ENCODE measurements at regions not wholly inside any gene's neighbourhood (a gene's known extent, or its start where the extent isn't known, plus 50 kb on each side); places are given as distances from the start of the nearest gene placed in this dataset.
"Not testable (repeated sequence)": the region's sequence is repeated elsewhere in the genome, so short reads cannot be mapped to it uniquely, and the experiment has no call there.

DNA sequence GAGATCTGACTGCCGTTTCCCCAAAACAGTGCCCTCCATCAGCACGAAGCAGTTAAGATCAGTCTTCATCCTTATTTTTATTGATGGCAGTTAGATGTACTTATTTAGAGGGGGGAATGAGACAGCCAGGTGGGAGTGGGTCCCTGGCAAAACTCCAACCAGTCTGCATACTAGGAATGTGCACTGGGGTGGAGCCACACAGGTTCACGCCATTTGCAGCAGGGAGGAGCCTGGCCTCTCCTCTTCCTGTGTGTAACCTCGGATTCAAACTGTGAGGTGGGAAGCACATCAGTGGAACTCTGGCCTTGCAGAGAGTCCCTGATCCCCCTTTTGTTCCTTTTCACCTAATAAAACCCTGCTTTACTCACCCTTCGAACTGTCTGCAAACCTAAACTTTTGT lies 987.7 kb upstream of the GRIA3 start:
- no peak for DNase-seq
- ATAC-seq: no peak

- no peak for DNase-seq
- no peak for ATAC-seq
Observed at GRCh38 chrX:122203399-122203798, 980.7 kb upstream of the GRIA3 start.

GRCh38 chrX:122218666-122219065 lies 965.4 kb upstream of the GRIA3 start:
- no peak for DNase-seq
- ATAC-seq: no peak

DNA sequence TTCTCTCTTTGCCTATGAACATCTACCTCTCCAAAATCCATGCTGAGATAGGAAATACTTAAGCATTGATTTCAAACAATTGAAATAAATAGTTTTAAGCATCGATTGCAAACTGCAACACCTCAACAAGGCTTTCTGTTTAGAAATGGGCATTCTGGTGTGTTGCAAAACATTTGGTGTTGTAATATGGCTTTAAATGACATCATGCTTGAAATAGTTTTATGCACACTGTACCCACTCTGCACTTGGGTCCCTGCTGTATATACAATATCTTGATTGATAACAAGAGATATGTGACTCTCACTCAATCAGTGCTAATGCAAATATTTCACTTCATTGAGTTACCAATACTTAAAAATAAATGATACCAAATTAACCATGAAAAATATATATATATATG lies 964.9 kb upstream of the GRIA3 start:
- no peak for DNase-seq

GRCh38 chrX:122219735-122220134 lies 964.3 kb upstream of the GRIA3 start:
- no peak for ATAC-seq
- DNase-seq: no peak

More for the DNA sequence above, 964.9 kb upstream of the GRIA3 start:
- no peak for ATAC-seq

DNA sequence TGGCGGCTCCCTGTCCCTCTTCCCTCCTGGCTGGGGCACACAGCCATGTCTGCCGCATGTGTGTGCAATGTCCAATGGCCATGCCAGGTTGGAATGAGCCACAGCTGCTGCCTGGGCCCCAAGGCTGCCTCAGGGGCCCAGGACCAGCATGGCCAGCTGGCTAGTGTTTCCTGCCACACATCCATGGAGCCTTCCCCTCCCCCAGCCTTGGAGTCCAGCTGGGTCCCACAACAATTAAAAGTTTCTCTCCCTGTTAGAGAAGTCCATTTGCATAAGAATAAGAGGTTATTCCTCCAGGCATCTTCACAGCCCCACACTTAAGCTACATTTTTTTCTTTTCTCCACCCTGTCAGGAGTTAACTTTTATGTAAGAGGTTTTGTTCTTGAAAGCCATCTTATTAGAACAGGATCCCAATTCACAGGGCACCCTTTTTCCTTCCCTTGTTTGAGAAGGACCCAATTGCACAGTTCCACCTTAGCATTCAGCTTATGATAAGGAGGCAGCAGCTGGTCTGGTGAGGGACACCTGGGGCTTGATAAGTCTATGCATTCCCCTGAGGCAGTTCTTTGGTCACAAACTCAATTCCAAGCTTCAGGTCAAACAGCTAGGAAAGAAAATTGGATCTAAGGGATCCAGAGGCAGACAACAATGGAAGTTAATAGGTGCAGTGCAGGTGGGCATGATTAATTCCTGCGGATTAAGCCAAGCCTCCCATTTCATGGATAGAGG lies 963.3 kb upstream of the GRIA3 start:
- ATAC-seq (no peak), DNase-seq (no peak)

GRCh38 chrX:122221810-122222209 lies 962.3 kb upstream of the GRIA3 start:
- ATAC-seq, DNase-seq: not testable (repeated sequence)

- DNase-seq, ATAC-seq: not testable (repeated sequence)
Observed at GRCh38 chrX:122224137-122224536, 959.9 kb upstream of the GRIA3 start.

DNA sequence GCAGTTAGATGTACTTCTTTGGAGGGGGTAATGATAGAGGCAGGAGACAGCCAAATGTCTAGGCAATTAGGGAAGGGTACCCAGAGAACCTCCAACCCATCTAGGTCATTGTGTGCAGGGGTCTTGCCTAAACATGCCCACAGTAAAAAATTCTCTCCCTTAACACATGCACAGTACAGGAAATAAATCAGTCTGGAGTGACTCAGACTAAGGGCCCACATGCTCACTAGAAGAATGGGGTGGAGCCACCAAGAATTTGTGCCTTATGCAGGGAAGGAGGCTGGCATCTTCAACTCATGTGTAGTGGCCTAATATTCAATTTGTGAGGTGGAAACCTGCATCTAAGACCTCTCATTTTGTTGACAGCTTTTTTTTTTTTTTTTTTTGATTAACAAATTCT lies 945.3 kb upstream of the GRIA3 start:
- no peak for DNase-seq
- no peak for ATAC-seq

GRCh38 chrX:122241959-122242358 lies 942.1 kb upstream of the GRIA3 start:
- ATAC-seq: no peak
- no peak for DNase-seq

GRCh38 chrX:122244080-122244479 lies 940.0 kb upstream of the GRIA3 start:
- no peak for ATAC-seq
- DNase-seq: no peak

DNA sequence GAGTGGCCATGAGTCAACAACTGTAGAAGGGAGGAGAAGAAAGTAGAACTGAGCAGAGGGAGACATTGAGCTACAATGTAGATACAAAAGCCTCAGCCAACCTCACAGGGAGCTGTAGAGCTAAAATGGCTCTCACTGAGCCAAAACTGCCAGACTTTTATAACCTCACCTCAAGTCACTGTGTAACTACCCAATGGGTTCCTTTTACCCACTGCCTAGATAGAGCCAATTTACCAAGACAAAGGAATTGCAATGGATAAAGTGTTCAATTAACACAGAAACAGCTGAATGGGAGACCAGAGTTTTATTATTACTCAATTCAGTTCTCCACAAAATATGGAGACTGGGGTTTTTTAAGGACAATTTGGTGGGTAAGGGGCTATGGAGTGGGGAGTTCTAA lies 938.9 kb upstream of the GRIA3 start:
- ATAC-seq (no peak), DNase-seq (no peak)

DNA sequence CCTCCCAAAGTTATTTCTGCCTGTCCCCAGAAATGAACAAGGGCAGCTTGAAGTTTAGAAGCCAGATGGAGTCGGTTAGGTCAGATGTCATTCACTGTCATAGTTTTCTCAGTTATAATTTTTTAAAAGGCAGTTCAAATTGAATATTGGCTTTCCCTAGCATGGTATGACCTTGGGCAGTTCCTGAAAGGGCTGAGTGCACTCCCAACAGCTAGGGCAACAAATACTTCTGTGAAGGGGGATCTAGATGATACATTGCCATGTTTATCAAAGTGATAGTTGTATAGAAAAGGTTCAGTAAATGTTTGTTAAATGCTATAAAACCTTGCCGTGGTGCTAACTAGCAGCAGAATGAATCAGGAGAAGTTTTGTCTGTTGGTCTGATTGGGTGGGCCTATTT lies 938.1 kb upstream of the GRIA3 start:
- no peak for ATAC-seq

DNA sequence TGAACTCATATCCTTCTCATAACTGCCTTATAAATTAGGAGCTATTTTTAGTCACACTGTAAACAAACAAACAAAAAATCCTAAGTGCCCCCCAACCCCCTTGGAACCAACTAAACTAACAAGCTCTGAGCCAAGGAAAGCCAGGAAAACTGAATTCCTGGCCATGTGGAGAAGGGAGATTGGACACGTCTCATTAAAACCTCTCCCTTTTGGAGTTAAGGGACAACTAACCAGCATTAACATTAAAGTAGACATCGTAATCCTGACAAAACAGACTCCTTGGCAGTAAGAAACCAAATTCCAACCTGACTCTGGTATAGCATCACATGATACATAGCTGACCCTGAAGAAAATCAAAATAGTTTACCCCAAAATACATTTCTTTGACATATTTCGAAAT lies 937.1 kb upstream of the GRIA3 start:
- ATAC-seq (no peak), DNase-seq (no peak)

More for the DNA sequence above, 938.1 kb upstream of the GRIA3 start:
- no peak for DNase-seq

DNA sequence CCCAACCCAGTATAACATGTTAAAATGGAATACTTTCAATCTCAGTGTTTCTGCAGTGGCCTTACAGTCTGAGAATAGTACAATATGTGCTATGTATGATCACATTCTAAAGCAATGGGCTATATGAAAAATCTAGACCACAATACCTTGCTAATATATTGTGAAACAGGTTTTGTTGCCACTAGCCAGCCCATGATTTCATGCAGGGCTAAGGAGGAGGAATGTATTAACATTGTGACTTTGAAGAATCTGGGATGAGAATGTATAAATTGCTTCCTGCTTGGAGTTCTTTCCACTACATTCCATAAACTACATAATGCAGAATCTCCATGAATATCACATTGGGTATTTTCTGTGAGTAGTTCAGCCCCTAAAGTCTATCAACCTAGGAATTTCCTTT lies 935.4 kb upstream of the GRIA3 start:
- no peak for ATAC-seq

GRCh38 chrX:122252454-122252853 lies 931.6 kb upstream of the GRIA3 start:
- no peak for DNase-seq
- no peak for ATAC-seq

More for the DNA sequence above, 935.4 kb upstream of the GRIA3 start:
- no peak for DNase-seq

- ATAC-seq: no peak
- DNase-seq: no peak
Observed at GRCh38 chrX:122268353-122268752, 915.7 kb upstream of the GRIA3 start.

- ATAC-seq (no peak), DNase-seq (no peak)
Observed at GRCh38 chrX:122269243-122269781, 914.8 kb upstream of the GRIA3 start.

- DNase-seq (no peak), ATAC-seq (no peak)
Observed at GRCh38 chrX:122270809-122271494, 913.1 kb upstream of the GRIA3 start.

DNA sequence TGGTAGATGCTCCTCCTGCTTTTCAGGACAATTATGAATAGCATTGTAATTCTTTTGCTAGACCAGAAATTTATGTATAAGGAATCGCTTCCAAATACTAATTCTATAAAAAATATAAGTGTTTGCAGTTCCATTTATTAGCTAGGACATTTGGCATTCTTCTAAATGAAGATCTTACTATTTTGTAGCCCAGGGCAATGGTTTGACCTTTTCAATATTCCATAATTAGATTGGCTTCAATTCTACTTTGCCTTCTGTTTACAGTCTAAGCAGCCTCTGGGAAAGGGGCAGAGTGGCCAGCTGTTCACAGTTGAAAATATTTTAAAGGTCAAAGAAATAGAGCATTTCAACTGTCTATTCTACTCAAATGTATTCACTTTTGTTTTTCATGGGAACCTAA lies 912.1 kb upstream of the GRIA3 start:
- no peak for DNase-seq
- ATAC-seq: no peak

GRCh38 chrX:122279746-122280145 lies 904.3 kb upstream of the GRIA3 start:
- no peak for DNase-seq
- no peak for ATAC-seq

GRCh38 chrX:122299822-122300221 lies 884.3 kb upstream of the GRIA3 start:
- DNase-seq, ATAC-seq: not testable (repeated sequence)

DNA sequence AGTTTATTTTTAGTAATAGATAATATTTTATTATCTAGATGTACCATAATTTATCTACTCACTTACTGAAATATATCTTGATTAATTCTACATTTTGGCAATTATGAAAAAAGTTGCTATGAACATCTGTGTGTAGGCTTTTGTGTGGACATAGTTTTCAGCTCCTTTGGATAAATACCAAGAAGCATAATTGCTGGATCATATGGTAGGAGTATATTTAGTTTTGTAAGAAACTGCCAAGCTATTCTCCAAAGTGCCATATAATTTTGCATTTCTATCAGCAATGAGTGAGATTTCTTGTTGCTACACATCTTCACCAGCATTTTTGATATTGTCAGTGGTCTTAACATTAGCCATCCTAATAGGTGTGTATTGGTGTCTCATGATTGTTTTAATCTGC lies 882.6 kb upstream of the GRIA3 start:
- no peak for DNase-seq
- no peak for ATAC-seq

DNA sequence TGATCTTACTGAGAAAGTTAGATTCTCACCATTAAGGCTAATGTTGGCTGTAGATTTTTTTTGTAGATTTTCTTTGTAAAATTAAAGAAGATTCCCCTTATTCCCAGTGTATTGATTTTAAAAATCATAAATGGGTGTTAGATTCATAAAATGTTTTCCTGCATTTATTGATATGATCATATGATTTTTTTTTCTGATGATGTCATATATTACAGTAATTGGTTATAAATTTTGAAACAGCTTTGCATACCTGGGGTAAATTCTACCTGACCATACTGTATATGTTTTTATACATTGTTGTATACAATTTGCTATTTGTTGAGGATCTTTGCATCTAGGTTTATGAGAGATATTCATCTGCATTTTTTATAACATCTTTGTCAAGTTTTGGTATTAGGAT lies 880.3 kb upstream of the GRIA3 start:
- ATAC-seq (no peak), DNase-seq (no peak)

All from stimulated activated naive CD8-positive, alpha-beta T cell treated with anti-CD3 and anti-CD28 coated beads, Interleukin-15, Interleukin-2, amounts not matched to agents 100 U/mL and 50 U/mL, for 24 hours (primary cell).